ENCODE measurements at regions not wholly inside any gene's neighbourhood (a gene's known extent, or its start where the extent isn't known, plus 50 kb on each side); places are given as distances from the start of the nearest gene placed in this dataset.

DNA sequence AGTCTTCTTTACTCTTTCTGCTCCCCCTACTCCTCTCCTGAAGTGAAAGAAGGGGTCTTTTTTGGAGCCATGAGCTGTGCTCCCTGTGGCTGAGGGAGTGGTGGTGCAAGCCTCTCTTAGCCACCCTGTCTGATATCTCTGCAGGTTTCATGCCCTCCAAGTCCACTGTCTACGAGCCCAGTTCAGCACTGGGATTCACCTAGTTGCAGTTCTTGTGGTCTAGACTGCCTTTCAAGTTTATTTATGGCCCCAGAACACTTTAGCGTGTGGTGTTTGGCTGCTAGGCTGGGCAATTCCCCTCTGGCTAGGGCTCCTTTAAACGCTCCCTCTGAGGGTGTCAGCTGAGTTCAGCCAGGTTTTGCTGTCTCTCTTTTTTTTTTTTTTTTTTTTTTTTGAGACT lies 908.6 kb downstream of the TRHDE start:
- H3K4me3 ChIP-seq, result no peak overlapping the region
- TF ChIP-seq, protein P1, sequence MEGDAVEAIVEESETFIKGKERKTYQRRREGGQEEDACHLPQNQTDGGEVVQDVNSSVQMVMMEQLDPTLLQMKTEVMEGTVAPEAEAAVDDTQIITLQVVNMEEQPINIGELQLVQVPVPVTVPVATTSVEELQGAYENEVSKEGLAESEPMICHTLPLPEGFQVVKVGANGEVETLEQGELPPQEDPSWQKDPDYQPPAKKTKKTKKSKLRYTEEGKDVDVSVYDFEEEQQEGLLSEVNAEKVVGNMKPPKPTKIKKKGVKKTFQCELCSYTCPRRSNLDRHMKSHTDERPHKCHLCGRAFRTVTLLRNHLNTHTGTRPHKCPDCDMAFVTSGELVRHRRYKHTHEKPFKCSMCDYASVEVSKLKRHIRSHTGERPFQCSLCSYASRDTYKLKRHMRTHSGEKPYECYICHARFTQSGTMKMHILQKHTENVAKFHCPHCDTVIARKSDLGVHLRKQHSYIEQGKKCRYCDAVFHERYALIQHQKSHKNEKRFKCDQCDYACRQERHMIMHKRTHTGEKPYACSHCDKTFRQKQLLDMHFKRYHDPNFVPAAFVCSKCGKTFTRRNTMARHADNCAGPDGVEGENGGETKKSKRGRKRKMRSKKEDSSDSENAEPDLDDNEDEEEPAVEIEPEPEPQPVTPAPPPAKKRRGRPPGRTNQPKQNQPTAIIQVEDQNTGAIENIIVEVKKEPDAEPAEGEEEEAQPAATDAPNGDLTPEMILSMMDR (conservative IDR thresholded peaks at IDR 0.05; ENCODE audit: low read depth in 2 of 2), result no peak
- TF ChIP-seq ZNF331 (CRISPR knock-in tag; IDR thresholded peaks at IDR 0.05; ENCODE audit: low read depth) (no peak), JUNB (IDR thresholded peaks at IDR 0.05; ENCODE audit: unreplicated experiment) (no peak), STAT1 (IDR thresholded peaks at IDR 0.05; ENCODE audit: unreplicated experiment) (no peak), POLR2AphosphoS5 (IDR thresholded peaks at IDR 0.05; ENCODE audit: low read depth) (no peak), EZH2phosphoT487 (IDR thresholded peaks at IDR 0.05; ENCODE audit: unreplicated experiment) (no peak), CREB1 (CRISPR knock-in tag; IDR thresholded peaks at IDR 0.05; ENCODE audit: low read depth) (no peak), ZNF114 (CRISPR knock-in tag; IDR thresholded peaks at IDR 0.05) (no peak)
- TF ChIP-seq, protein P2, sequence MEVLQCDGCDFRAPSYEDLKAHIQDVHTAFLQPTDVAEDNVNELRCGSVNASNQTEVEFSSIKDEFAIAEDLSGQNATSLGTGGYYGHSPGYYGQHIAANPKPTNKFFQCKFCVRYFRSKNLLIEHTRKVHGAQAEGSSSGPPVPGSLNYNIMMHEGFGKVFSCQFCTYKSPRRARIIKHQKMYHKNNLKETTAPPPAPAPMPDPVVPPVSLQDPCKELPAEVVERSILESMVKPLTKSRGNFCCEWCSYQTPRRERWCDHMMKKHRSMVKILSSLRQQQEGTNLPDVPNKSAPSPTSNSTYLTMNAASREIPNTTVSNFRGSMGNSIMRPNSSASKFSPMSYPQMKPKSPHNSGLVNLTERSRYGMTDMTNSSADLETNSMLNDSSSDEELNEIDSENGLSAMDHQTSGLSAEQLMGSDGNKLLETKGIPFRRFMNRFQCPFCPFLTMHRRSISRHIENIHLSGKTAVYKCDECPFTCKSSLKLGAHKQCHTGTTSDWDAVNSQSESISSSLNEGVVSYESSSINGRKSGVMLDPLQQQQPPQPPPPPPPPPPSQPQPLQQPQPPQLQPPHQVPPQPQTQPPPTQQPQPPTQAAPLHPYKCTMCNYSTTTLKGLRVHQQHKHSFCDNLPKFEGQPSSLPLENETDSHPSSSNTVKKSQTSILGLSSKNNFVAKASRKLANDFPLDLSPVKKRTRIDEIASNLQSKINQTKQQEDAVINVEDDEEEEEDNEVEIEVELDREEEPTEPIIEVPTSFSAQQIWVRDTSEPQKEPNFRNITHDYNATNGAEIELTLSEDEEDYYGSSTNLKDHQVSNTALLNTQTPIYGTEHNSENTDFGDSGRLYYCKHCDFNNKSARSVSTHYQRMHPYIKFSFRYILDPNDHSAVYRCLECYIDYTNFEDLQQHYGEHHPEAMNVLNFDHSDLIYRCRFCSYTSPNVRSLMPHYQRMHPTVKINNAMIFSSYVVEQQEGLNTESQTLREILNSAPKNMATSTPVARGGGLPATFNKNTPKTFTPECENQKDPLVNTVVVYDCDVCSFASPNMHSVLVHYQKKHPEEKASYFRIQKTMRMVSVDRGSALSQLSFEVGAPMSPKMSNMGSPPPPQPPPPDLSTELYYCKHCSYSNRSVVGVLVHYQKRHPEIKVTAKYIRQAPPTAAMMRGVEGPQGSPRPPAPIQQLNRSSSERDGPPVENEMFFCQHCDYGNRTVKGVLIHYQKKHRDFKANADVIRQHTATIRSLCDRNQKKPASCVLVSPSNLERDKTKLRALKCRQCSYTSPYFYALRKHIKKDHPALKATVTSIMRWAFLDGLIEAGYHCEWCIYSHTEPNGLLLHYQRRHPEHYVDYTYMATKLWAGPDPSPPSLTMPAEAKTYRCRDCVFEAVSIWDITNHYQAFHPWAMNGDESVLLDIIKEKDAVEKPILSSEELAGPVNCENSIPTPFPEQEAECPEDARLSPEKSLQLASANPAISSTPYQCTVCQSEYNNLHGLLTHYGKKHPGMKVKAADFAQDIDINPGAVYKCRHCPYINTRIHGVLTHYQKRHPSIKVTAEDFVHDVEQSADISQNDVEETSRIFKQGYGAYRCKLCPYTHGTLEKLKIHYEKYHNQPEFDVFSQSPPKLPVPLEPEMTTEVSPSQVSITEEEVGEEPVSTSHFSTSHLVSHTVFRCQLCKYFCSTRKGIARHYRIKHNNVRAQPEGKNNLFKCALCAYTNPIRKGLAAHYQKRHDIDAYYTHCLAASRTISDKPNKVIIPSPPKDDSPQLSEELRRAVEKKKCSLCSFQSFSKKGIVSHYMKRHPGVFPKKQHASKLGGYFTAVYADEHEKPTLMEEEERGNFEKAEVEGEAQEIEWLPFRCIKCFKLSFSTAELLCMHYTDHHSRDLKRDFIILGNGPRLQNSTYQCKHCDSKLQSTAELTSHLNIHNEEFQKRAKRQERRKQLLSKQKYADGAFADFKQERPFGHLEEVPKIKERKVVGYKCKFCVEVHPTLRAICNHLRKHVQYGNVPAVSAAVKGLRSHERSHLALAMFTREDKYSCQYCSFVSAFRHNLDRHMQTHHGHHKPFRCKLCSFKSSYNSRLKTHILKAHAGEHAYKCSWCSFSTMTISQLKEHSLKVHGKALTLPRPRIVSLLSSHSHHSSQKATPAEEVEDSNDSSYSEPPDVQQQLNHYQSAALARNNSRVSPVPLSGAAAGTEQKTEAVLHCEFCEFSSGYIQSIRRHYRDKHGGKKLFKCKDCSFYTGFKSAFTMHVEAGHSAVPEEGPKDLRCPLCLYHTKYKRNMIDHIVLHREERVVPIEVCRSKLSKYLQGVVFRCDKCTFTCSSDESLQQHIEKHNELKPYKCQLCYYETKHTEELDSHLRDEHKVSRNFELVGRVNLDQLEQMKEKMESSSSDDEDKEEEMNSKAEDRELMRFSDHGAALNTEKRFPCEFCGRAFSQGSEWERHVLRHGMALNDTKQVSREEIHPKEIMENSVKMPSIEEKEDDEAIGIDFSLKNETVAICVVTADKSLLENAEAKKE (CRISPR knock-in tag; IDR thresholded peaks at IDR 0.05), result no peak
- TF ChIP-seq, protein P3, sequence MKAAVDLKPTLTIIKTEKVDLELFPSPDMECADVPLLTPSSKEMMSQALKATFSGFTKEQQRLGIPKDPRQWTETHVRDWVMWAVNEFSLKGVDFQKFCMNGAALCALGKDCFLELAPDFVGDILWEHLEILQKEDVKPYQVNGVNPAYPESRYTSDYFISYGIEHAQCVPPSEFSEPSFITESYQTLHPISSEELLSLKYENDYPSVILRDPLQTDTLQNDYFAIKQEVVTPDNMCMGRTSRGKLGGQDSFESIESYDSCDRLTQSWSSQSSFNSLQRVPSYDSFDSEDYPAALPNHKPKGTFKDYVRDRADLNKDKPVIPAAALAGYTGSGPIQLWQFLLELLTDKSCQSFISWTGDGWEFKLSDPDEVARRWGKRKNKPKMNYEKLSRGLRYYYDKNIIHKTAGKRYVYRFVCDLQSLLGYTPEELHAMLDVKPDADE (IDR thresholded peaks at IDR 0.05), result no peak
- TF ChIP-seq, protein P4, sequence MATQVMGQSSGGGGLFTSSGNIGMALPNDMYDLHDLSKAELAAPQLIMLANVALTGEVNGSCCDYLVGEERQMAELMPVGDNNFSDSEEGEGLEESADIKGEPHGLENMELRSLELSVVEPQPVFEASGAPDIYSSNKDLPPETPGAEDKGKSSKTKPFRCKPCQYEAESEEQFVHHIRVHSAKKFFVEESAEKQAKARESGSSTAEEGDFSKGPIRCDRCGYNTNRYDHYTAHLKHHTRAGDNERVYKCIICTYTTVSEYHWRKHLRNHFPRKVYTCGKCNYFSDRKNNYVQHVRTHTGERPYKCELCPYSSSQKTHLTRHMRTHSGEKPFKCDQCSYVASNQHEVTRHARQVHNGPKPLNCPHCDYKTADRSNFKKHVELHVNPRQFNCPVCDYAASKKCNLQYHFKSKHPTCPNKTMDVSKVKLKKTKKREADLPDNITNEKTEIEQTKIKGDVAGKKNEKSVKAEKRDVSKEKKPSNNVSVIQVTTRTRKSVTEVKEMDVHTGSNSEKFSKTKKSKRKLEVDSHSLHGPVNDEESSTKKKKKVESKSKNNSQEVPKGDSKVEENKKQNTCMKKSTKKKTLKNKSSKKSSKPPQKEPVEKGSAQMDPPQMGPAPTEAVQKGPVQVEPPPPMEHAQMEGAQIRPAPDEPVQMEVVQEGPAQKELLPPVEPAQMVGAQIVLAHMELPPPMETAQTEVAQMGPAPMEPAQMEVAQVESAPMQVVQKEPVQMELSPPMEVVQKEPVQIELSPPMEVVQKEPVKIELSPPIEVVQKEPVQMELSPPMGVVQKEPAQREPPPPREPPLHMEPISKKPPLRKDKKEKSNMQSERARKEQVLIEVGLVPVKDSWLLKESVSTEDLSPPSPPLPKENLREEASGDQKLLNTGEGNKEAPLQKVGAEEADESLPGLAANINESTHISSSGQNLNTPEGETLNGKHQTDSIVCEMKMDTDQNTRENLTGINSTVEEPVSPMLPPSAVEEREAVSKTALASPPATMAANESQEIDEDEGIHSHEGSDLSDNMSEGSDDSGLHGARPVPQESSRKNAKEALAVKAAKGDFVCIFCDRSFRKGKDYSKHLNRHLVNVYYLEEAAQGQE (IDR thresholded peaks at IDR 0.05; ENCODE audit: unreplicated experiment), result no peak
- no peaks in the 10 kb centered on the region for H3K4me1 ChIP-seq (ENCODE audit: insufficient read depth)
- no peaks in the 10 kb centered on the region for H3K27me3 Mint-ChIP-seq (ENCODE audit: insufficient read depth, low read depth, poor library complexity)
- peaks cover 16% of the 10 kb centered on the region; the same call in 2 of the 3 replicates for H3K9me3 Mint-ChIP-seq
- H3K4me1 Mint-ChIP-seq, result no peaks in the 10 kb centered on the region
- H3K36me3 ChIP-seq (ENCODE audit: insufficient read depth), result peaks cover 7% of the 10 kb centered on the region; the same call in 1 of the 2 replicates
- H2AFZ ChIP-seq, result no peak overlapping the region
- no peak for DNase-seq (ENCODE audit: low spot score)
- H3K36me3 Mint-ChIP-seq (ENCODE audit: low read depth), result peaks cover 16% of the 10 kb centered on the region; the same call in 2 of the 3 replicates
- no peak overlapping the region for H3K4me2 ChIP-seq
- no peak overlapping the region for H3K27ac ChIP-seq (ENCODE audit: low read depth)
- H3K79me2 ChIP-seq (replicated peaks; ENCODE audit: insufficient read depth), result no peaks in the 10 kb centered on the region
- H3K4me3 Mint-ChIP-seq, result no peak overlapping the region
- no peaks in the 10 kb centered on the region for H3K27me3 ChIP-seq (ENCODE audit: insufficient read depth)
- no peaks in the 10 kb centered on the region for H4K20me1 ChIP-seq (replicated peaks; ENCODE audit: insufficient read depth)
- H3K9me2 ChIP-seq (ENCODE audit: insufficient read depth), result peaks cover 4% of the 10 kb centered on the region; the same call in 1 of the 2 replicates
- no peak for ATAC-seq
- H3F3A ChIP-seq (replicated peaks; ENCODE audit: low read depth), result no peaks in the 10 kb centered on the region
- no peak overlapping the region for H3K27ac Mint-ChIP-seq

Measured in GM23338 (cell line).